Umbilical cord (tissue), 1 donor: ENCODE measurements at regions not wholly inside any gene's neighbourhood (a gene's known extent, or its start where the extent isn't known, plus 50 kb on each side); places are given as distances from the start of the nearest gene placed in this dataset.
"Not testable (repeated sequence)": the region's sequence is repeated elsewhere in the genome, so short reads cannot be mapped to it uniquely, and the experiment has no call there.

Source experiments
- DNase-seq: peaks from one replicate; pipeline ENCODE4 v3.0.0-alpha.2; 2015; ENCODE audit warnings: low spot score

- DNase-seq = no peak
Observed at GRCh38 chr14:105900398-105901160, 374.2 kb downstream of the TMEM121 start.

GRCh38 chr14:105901226-105901625 is 374.8 kb downstream of the TMEM121 start:
- DNase-seq = no peak

- no peak for DNase-seq
Observed at GRCh38 chr14:105902131-105902898, 375.9 kb downstream of the TMEM121 start.

- DNase-seq = not testable (repeated sequence)
Observed at GRCh38 chr14:105902899-105903165, 376.4 kb downstream of the TMEM121 start.

GRCh38 chr14:105903971-105904370 is 377.6 kb downstream of the TMEM121 start:
- no peak for DNase-seq

GRCh38 chr14:105904379-105904778 is 378.0 kb downstream of the TMEM121 start:
- DNase-seq = no peak

GRCh38 chr14:105905456-105905855 is 379.1 kb downstream of the TMEM121 start:
- no peak for DNase-seq

GRCh38 chr14:105907276-105907675 is 380.9 kb downstream of the TMEM121 start:
- no peak for DNase-seq

GRCh38 chr14:105908006-105908405 is 381.6 kb downstream of the TMEM121 start:
- no peak for DNase-seq

GRCh38 chr14:105908481-105908911 is 382.1 kb downstream of the TMEM121 start:
- DNase-seq = no peak

- no peak for DNase-seq
Observed at GRCh38 chr14:105909046-105909827, 382.9 kb downstream of the TMEM121 start.

GRCh38 chr14:105909828-105910120 is 383.4 kb downstream of the TMEM121 start:
- DNase-seq = not testable (repeated sequence)

GRCh38 chr14:105910426-105910825 is 384.0 kb downstream of the TMEM121 start:
- DNase-seq = no peak

- no peak for DNase-seq
Observed at GRCh38 chr14:105911006-105911847, 384.8 kb downstream of the TMEM121 start.

GRCh38 chr14:105911848-105912292 is 385.5 kb downstream of the TMEM121 start:
- DNase-seq = not testable (repeated sequence)

GRCh38 chr14:105912641-105913180 is 386.3 kb downstream of the TMEM121 start:
- no peak for DNase-seq

- no peak for DNase-seq
Observed at GRCh38 chr14:105913221-105913620, 386.8 kb downstream of the TMEM121 start.

GRCh38 chr14:105913861-105914260 is 387.5 kb downstream of the TMEM121 start:
- DNase-seq = no peak

GRCh38 chr14:105914281-105914680 is 387.9 kb downstream of the TMEM121 start:
- not testable (repeated sequence) for DNase-seq

- no peak for DNase-seq
Observed at GRCh38 chr14:105914738-105915385, 388.5 kb downstream of the TMEM121 start.

GRCh38 chr14:105915546-105915945 is 389.2 kb downstream of the TMEM121 start:
- DNase-seq = not testable (repeated sequence)
